Gastrocnemius medialis (tissue), 4 donors: ENCODE measurements at regions not wholly inside any gene's neighbourhood (a gene's known extent, or its start where the extent isn't known, plus 50 kb on each side); places are given as distances from the start of the nearest gene placed in this dataset.

Experiments used
- ATAC-seq, 2 donors: fragments of 150-250 bp; one replicate each; pipeline ENCODE4 v1.9.1; 2016
- DNase-seq, 2 donors: peaks; one replicate each; pipeline ENCODE4 v3.0.0-alpha.2; 2019
- H3K27ac ChIP-seq, 4 donors: fragments of 200-600 bp; sonication (generic); 1 replicate in 1 of 4; 2 replicates in 3 of 4; pipeline ENCODE4 v1.5.1; 2016 to 2018; ENCODE audit warnings: mild to moderate bottlenecking in 2 of 4, moderate library complexity in 1 of 4
- H3K27me3 ChIP-seq, 3 donors: fragments of 200-600 bp; sonication (generic) in 2 of 3; 1 replicate in 1 of 3; 2 replicates in 2 of 3; pipeline versions ENCODE4 v1.5.1 to v1.6.0; 2016 to 2019; ENCODE audit warnings: mild to moderate bottlenecking in 1 of 3, moderate library complexity in 1 of 3
- H3K36me3 ChIP-seq, 2 donors: fragments of 200-600 bp; sonication (generic) in 1 of 2; one replicate each; pipeline ENCODE4 v1.5.1; 2017 to 2018
- H3K4me1 ChIP-seq, 2 donors: fragments of 200-600 bp; sonication (generic) in 1 of 2; one replicate each; pipeline ENCODE4 v1.5.1; 2016 to 2017; ENCODE audit warnings: mild to moderate bottlenecking in 2 of 2
- H3K4me3 ChIP-seq, 4 donors: fragments of 200-600 bp; sonication (generic) in 3 of 4; 1 replicate in 1 of 4; 2 replicates in 3 of 4; pipeline ENCODE4 v1.5.1; 2016 to 2019; ENCODE audit warnings: mild to moderate bottlenecking in 2 of 4
- H3K9me3 ChIP-seq, 3 donors: fragments of 200-600 bp; sonication (generic) in 2 of 3; 1 replicate in 1 of 3; 2 replicates in 2 of 3; pipeline ENCODE4 v1.5.1; 2016 to 2019
- POLR2A ChIP-seq, 2 donors: fragments of 450-650 bp; IDR thresholded peaks; one replicate each; pipeline ENCODE4 v1.6.1; 2017; ENCODE audit warnings: antibody characterized with exemption in 2 of 2, mild to moderate bottlenecking in 2 of 2, moderate library complexity in 2 of 2
- in situ Hi-C, 4 donors: fragments of 200-750 bp; cut with MboI; loops; one replicate each; pipeline versions ENCODE4 v1.15.0 to v1.8.0; 2017; ENCODE audit warnings: low sequenced_read_pairs in 4 of 4
- intact Hi-C: fragments of 100-400 bp; cut with DNase I; formaldehyde crosslinking; loops from one replicate; pipeline ENCODE4 v1.15.1; 2023; ENCODE audit warnings: low total_unique reads
- TF ChIP-seq, protein P1 (sequence below), 5 experiments: fragments of 450-650 bp in 3 of 5; fragments of 200-600 bp in 2 of 5; sonication (generic) in 2 of 5; IDR thresholded peaks in 4 of 5; conservative IDR thresholded peaks in 1 of 5; 1 replicate in 4 of 5; 2 replicates in 1 of 5; pipeline ENCODE4 v1.5.1; 2016 to 2019; ENCODE audit warnings: antibody characterized with exemption in 5 of 5, mild to moderate bottlenecking in 3 of 5, moderate library complexity in 3 of 5

- H3K27me3 ChIP-seq = no peaks in the 10 kb centered on the region
Measured at GRCh38 chr1:37130221-37130948, 96.1 kb upstream of the GRIK3 start.

GRCh38 chr1:37131281-37131680 is 97.0 kb upstream of the GRIK3 start:
- no peak for DNase-seq
- intact Hi-C loops = no loop called here
- Histone ChIP-seq H3K27ac (no peak overlapping the region), H3K9me3 (no peaks in the 10 kb centered on the region), H3K4me1 (peaks cover 0 to 3% of the 10 kb centered on the region in 2 donors), H3K4me3 (no peak overlapping the region), H3K27me3 (no peaks in the 10 kb centered on the region), H3K36me3 (no peaks in the 10 kb centered on the region)
- ATAC-seq = no peak
- in situ Hi-C loops = no loop called here
- TF ChIP-seq POLR2A (IDR thresholded peaks at IDR 0.05) = no peak

More at GRCh38 chr1:37130221-37130948, 96.1 kb upstream of the GRIK3 start:
- H3K27ac ChIP-seq = no peak overlapping the region
- H3K4me3 ChIP-seq = no peak overlapping the region
- in situ Hi-C loops (no loop called here), intact Hi-C loops (no loop called here)
- H3K9me3 ChIP-seq = no peaks in the 10 kb centered on the region
- DNase-seq (no peak), ATAC-seq (no peak)
- H3K36me3 ChIP-seq = no peaks in the 10 kb centered on the region
- peaks cover 0 to 3% of the 10 kb centered on the region in 2 donors for H3K4me1 ChIP-seq
- no peak for TF ChIP-seq POLR2A (IDR thresholded peaks at IDR 0.05)
- TF ChIP-seq, protein P1, sequence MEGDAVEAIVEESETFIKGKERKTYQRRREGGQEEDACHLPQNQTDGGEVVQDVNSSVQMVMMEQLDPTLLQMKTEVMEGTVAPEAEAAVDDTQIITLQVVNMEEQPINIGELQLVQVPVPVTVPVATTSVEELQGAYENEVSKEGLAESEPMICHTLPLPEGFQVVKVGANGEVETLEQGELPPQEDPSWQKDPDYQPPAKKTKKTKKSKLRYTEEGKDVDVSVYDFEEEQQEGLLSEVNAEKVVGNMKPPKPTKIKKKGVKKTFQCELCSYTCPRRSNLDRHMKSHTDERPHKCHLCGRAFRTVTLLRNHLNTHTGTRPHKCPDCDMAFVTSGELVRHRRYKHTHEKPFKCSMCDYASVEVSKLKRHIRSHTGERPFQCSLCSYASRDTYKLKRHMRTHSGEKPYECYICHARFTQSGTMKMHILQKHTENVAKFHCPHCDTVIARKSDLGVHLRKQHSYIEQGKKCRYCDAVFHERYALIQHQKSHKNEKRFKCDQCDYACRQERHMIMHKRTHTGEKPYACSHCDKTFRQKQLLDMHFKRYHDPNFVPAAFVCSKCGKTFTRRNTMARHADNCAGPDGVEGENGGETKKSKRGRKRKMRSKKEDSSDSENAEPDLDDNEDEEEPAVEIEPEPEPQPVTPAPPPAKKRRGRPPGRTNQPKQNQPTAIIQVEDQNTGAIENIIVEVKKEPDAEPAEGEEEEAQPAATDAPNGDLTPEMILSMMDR (IDR thresholded peaks at IDR 0.05 in 4 of 5, conservative IDR thresholded peaks at IDR 0.05 in 1 of 5) = no peak

DNA sequence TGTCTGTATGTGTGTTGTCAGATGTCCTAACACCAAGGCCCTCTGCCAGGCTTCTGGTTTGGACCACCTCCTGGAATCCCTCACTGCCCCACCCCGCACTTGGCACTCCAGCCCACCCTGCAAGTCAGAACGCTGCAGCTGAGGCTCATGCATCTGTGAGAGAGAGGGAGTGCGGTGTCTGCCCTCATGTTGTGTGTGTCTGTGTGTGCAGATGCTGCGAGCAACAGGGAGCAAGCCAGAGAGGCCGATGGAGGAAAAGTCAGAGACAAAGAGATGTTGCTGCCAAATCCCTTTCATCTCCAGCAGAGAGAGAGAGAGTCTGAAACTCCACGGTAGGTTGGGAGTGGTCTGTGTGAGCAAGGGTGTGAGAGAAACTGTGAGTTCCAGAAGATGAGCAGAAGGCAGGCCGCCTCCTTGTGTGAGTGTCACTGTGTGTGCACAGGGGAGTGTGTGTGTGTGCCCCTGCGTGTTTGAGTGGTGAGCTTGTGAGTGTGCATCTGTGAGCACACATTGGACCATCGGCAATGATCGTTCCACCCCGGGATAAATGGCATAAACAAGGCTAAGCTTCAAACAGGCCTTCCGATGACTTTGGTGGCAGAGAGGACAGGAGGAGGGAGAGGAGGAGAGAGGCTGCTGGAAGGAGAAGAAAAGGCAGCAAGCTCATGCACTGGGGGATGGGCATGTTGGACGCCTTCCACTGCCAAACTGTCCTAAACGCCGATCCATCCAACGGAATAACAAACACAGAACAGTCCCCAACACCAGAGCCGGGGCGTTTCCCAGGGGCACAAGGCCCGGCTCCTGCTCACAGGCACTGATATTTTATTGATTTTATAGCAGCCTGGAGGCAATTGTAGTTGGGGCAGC is 99.2 kb upstream of the GRIK3 start:
- Histone ChIP-seq H3K9me3 (no peaks in the 10 kb centered on the region), H3K4me1 (peaks cover 0 to 3% of the 10 kb centered on the region in 2 donors), H3K27me3 (no peaks in the 10 kb centered on the region), H3K36me3 (no peaks in the 10 kb centered on the region), H3K4me3 (no peak overlapping the region), H3K27ac (no peak overlapping the region)
- ATAC-seq (no peak), DNase-seq (no peak)
- in situ Hi-C loops (no loop called here), intact Hi-C loops (no loop called here)
- TF ChIP-seq, protein P1 (IDR thresholded peaks at IDR 0.05 in 4 of 5, conservative IDR thresholded peaks at IDR 0.05 in 1 of 5) = no peak
- no peak for TF ChIP-seq POLR2A (IDR thresholded peaks at IDR 0.05)

DNA sequence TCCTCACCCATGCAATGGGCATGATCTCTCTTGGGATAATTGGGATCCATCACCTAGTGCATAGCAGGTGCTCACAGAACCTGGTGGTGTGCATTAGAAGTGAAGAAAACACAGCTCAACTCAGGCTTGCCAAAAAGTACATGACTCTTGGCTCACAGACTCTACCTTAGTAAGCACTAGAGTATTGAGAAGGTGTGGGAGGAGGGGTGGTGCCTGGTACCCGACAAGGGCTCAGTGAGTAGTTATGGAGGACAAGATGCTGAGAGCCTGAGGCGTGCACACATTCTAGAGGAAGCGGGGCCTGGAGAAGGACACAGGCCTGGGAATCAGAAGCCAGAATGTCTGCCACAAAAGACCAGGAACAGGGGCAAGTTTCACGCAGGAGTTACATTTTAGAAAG is 100.3 kb upstream of the GRIK3 start:
- no peaks in the 10 kb centered on the region for H3K27me3 ChIP-seq
- peaks cover 0 to 3% of the 10 kb centered on the region in 2 donors for H3K4me1 ChIP-seq
- no peak for ATAC-seq
- in situ Hi-C loops (no loop called here), intact Hi-C loops (no loop called here)
- no peaks in the 10 kb centered on the region for H3K36me3 ChIP-seq
- no peak overlapping the region for H3K4me3 ChIP-seq
- DNase-seq = no peak
- no peaks in the 10 kb centered on the region for H3K9me3 ChIP-seq
- TF ChIP-seq, protein P1 (IDR thresholded peaks at IDR 0.05 in 4 of 5, conservative IDR thresholded peaks at IDR 0.05 in 1 of 5) = no peak
- no peak overlapping the region for H3K27ac ChIP-seq

GRCh38 chr1:37135032-37135431 is 100.7 kb upstream of the GRIK3 start:
- Histone ChIP-seq H3K36me3 (no peaks in the 10 kb centered on the region), H3K27ac (no peak overlapping the region), H3K27me3 (no peaks in the 10 kb centered on the region), H3K9me3 (no peaks in the 10 kb centered on the region), H3K4me3 (no peak overlapping the region), H3K4me1 (peaks cover 0 to 7% of the 10 kb centered on the region in 2 donors)
- DNase-seq (no peak), ATAC-seq (no peak)
- intact Hi-C loops = no loop called here
- in situ Hi-C loops = no loop called here
- TF ChIP-seq, protein P1 (IDR thresholded peaks at IDR 0.05 in 4 of 5, conservative IDR thresholded peaks at IDR 0.05 in 1 of 5) = no peak
- no peak for TF ChIP-seq POLR2A (IDR thresholded peaks at IDR 0.05)
